NT2/D1 (cell line): ENCODE measurements at regions not wholly inside any gene's neighbourhood (a gene's known extent, or its start where the extent isn't known, plus 50 kb on each side); places are given as distances from the start of the nearest gene placed in this dataset.

Source experiments
- SUZ12 ChIP-seq: IDR thresholded peaks from 2 replicates; pipeline ENCODE4 v1.6.1; 2011; ENCODE audit not compliant: insufficient read length, insufficient read depth; ENCODE audit errors: extremely low read depth
- YY1 ChIP-seq: IDR thresholded peaks from 2 replicates; pipeline ENCODE4 v1.6.1; 2011; ENCODE audit not compliant: insufficient read length, insufficient read depth
- ZNF274 ChIP-seq: IDR thresholded peaks from 2 replicates; pipeline ENCODE4 v1.6.1; 2011; ENCODE audit warnings: mild to moderate bottlenecking, low read depth, low read length

- TF ChIP-seq YY1 (no peak), SUZ12 (no peak), ZNF274 (no peak)
Measured at GRCh38 chr1:68723791-68724190, 226.9 kb upstream of the DEPDC1 start.
